GM12878 (cell line): ENCODE measurements at regions not wholly inside any gene's neighbourhood (a gene's known extent, or its start where the extent isn't known, plus 50 kb on each side); places are given as distances from the start of the nearest gene placed in this dataset.

Source experiments
- ETV6 ChIP-seq, 2 experiments: fragments of 450-650 bp in 1 of 2; IDR thresholded peaks in 1 of 2; conservative IDR thresholded peaks in 1 of 2; 2 replicates each; pipeline ENCODE4 v1.6.1; 2014; ENCODE audit warnings: antibody characterized with exemption in 1 of 2, borderline replicate concordance in 1 of 2, low read depth in 1 of 2, mild to moderate bottlenecking in 1 of 2, moderate library complexity in 1 of 2
- FOXK2 ChIP-seq: fragments of 450-650 bp; IDR thresholded peaks from 2 replicates; pipeline ENCODE4 v1.6.1; 2017; ENCODE audit warnings: mild to moderate bottlenecking, moderate library complexity
- JUND ChIP-seq: IDR thresholded peaks from 2 replicates; pipeline ENCODE4 v1.6.1; 2012; ENCODE audit warnings: low read depth, mild to moderate bottlenecking, low read length, improper control_type of control experiment, moderate library complexity
- POLR2AphosphoS2 ChIP-seq: IDR thresholded peaks from 2 replicates; pipeline ENCODE4 v1.6.1; 2011; ENCODE audit warnings: low read depth, mild to moderate bottlenecking, low read length, improper control_type of control experiment, moderate library complexity
- TBL1XR1 ChIP-seq: IDR thresholded peaks from 2 replicates; pipeline ENCODE4 v1.6.1; 2012; ENCODE audit warnings: low read depth, low read length, improper control_type of control experiment
- TF ChIP-seq, protein P1 (sequence below): fragments of 450-650 bp; formaldehyde crosslinking; IDR thresholded peaks from 2 replicates; pipeline ENCODE4 v1.5.0; 2022; ENCODE audit warnings: mild to moderate bottlenecking, missing genetic modification characterization
- TF ChIP-seq, protein P2 (sequence below): fragments of 450-650 bp; conservative IDR thresholded peaks from 2 replicates; pipeline ENCODE4 v1.6.1; 2017; ENCODE audit warnings: mild to moderate bottlenecking, moderate library complexity

DNA sequence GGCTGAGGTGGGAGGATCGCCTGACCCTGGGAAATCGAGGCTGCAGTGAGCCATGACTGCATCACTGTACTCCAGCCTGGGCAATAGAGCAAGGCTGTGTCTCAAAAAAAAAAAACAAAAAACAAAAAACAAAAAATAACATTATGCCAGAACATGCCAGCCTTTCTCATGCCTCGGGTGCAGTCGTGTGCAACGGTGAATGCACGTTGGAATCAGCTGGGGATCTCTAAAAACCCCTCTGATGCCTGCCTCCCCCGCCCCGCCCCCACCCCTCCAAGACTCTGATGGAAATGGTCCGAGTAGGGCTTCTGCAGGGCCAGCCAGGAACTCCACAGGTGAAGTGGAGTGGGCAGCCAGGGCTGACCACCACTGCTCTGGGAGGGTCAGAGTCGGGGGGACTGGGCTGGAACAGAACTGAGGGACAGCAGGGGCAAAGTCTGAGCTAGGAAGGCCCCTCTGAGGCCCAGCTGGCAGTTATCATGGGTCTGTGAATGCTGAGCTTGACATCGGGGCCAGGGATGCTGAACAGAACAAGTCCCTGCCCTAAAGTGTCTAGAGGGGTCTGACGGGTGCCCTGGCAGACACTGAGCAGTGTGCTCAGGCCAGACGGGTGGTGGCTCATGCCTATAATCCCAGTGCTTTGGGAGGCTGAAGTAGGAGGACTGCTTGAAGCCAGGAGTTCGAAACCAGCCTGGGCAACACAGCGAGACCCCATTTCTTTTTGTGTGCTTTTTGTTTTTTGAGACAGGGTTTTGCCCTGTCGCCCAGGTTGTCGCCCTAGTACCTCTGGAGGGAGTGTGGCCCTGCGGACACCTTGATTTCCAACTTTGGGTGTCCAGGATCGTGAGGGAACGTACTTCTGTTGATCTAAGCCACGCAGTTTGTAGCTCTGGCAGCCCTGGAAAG, 193.4 kb upstream of the GSE1 start (continued):
- TF ChIP-seq ETV6 (conservative IDR thresholded peaks at IDR 0.05 in 1 of 2, IDR thresholded peaks at IDR 0.05 in 1 of 2; ENCODE audit: borderline replicate concordance in 1 of 2, low read depth in 1 of 2), result no peak
- TF ChIP-seq TBL1XR1, result no peak
- TF ChIP-seq, protein P1, sequence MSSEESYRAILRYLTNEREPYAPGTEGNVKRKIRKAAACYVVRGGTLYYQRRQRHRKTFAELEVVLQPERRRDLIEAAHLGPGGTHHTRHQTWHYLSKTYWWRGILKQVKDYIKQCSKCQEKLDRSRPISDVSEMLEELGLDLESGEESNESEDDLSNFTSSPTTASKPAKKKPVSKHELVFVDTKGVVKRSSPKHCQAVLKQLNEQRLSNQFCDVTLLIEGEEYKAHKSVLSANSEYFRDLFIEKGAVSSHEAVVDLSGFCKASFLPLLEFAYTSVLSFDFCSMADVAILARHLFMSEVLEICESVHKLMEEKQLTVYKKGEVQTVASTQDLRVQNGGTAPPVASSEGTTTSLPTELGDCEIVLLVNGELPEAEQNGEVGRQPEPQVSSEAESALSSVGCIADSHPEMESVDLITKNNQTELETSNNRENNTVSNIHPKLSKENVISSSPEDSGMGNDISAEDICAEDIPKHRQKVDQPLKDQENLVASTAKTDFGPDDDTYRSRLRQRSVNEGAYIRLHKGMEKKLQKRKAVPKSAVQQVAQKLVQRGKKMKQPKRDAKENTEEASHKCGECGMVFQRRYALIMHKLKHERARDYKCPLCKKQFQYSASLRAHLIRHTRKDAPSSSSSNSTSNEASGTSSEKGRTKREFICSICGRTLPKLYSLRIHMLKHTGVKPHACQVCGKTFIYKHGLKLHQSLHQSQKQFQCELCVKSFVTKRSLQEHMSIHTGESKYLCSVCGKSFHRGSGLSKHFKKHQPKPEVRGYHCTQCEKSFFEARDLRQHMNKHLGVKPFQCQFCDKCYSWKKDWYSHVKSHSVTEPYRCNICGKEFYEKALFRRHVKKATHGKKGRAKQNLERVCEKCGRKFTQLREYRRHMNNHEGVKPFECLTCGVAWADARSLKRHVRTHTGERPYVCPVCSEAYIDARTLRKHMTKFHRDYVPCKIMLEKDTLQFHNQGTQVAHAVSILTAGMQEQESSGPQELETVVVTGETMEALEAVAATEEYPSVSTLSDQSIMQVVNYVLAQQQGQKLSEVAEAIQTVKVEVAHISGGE, result no peak
- no peak for TF ChIP-seq POLR2AphosphoS2
- TF ChIP-seq FOXK2, result no peak
- no peak for TF ChIP-seq JUND
- TF ChIP-seq, protein P2, sequence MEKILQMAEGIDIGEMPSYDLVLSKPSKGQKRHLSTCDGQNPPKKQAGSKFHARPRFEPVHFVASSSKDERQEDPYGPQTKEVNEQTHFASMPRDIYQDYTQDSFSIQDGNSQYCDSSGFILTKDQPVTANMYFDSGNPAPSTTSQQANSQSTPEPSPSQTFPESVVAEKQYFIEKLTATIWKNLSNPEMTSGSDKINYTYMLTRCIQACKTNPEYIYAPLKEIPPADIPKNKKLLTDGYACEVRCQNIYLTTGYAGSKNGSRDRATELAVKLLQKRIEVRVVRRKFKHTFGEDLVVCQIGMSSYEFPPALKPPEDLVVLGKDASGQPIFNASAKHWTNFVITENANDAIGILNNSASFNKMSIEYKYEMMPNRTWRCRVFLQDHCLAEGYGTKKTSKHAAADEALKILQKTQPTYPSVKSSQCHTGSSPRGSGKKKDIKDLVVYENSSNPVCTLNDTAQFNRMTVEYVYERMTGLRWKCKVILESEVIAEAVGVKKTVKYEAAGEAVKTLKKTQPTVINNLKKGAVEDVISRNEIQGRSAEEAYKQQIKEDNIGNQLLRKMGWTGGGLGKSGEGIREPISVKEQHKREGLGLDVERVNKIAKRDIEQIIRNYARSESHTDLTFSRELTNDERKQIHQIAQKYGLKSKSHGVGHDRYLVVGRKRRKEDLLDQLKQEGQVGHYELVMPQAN, result no peak
